ENCODE measurements at regions not wholly inside any gene's neighbourhood (a gene's known extent, or its start where the extent isn't known, plus 50 kb on each side); places are given as distances from the start of the nearest gene placed in this dataset.

DNA sequence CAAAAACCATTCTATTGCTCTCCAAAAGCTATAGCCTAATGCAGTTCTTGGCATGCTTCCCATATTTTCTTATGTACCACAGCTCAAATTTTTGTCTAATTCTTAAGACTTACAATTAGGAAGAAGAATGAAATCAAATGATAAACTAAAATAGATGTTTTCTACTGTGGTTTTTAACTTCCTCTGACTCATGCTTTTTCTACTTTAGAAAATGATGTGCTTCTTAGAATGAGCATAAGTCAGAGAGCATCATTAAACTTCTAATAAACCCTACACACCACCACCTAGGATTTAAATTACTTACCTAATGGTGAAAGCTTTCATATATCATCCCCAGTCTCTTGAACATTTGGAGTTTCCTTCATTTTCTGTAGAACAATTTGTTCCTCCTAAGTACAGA lies 217.0 kb upstream of the NDST3 start:
- no TSS peak for BruUV-seq (replicated peaks)
- DNase-seq (ENCODE audit: low read depth, low spot score) (no peak), ATAC-seq (no peak)
- in situ Hi-C loops (cut with HindIII; ENCODE audit: low pct_unique_long_range_greater_than_20kb, low sequenced_read_pairs) (no loop called here), intact Hi-C loops (cut with micrococcal nuclease; ENCODE audit: unreplicated experiment) (no loop called here)
- Histone ChIP-seq H3K9me3 (ENCODE audit: control insufficient read depth, insufficient read depth, low read depth, low read length) (no peaks in the 10 kb centered on the region), H3K4me1 (ENCODE audit: control insufficient read depth, insufficient read depth, low read length) (no peaks in the 10 kb centered on the region), H3K27me3 (ENCODE audit: control insufficient read depth, insufficient read depth, low read length) (no peaks in the 10 kb centered on the region), H3K27ac (ENCODE audit: low read length) (no peak overlapping the region), H3K4me3 (ENCODE audit: low read depth in 2 of 2, low read length in 2 of 2) (no peak overlapping the region), H3K36me3 (ENCODE audit: control insufficient read depth, insufficient read depth, low read length) (no peaks in the 10 kb centered on the region)
- CTCF ChIA-PET: no interaction called here
- POLR2A ChIA-PET: no interaction called here
- TF ChIP-seq, protein P1, sequence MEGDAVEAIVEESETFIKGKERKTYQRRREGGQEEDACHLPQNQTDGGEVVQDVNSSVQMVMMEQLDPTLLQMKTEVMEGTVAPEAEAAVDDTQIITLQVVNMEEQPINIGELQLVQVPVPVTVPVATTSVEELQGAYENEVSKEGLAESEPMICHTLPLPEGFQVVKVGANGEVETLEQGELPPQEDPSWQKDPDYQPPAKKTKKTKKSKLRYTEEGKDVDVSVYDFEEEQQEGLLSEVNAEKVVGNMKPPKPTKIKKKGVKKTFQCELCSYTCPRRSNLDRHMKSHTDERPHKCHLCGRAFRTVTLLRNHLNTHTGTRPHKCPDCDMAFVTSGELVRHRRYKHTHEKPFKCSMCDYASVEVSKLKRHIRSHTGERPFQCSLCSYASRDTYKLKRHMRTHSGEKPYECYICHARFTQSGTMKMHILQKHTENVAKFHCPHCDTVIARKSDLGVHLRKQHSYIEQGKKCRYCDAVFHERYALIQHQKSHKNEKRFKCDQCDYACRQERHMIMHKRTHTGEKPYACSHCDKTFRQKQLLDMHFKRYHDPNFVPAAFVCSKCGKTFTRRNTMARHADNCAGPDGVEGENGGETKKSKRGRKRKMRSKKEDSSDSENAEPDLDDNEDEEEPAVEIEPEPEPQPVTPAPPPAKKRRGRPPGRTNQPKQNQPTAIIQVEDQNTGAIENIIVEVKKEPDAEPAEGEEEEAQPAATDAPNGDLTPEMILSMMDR (IDR thresholded peaks at IDR 0.05): no peak
- TF ChIP-seq POLR2AphosphoS5 (IDR thresholded peaks at IDR 0.05; ENCODE audit: low read depth, low read length) (no peak), TCF7L2 (IDR thresholded peaks at IDR 0.05; ENCODE audit: low read depth, low read length) (no peak), SIN3A (IDR thresholded peaks at IDR 0.05; ENCODE audit: borderline replicate concordance, insufficient read depth, low read depth, low read length) (no peak)
- TF ChIP-seq, protein P2, sequence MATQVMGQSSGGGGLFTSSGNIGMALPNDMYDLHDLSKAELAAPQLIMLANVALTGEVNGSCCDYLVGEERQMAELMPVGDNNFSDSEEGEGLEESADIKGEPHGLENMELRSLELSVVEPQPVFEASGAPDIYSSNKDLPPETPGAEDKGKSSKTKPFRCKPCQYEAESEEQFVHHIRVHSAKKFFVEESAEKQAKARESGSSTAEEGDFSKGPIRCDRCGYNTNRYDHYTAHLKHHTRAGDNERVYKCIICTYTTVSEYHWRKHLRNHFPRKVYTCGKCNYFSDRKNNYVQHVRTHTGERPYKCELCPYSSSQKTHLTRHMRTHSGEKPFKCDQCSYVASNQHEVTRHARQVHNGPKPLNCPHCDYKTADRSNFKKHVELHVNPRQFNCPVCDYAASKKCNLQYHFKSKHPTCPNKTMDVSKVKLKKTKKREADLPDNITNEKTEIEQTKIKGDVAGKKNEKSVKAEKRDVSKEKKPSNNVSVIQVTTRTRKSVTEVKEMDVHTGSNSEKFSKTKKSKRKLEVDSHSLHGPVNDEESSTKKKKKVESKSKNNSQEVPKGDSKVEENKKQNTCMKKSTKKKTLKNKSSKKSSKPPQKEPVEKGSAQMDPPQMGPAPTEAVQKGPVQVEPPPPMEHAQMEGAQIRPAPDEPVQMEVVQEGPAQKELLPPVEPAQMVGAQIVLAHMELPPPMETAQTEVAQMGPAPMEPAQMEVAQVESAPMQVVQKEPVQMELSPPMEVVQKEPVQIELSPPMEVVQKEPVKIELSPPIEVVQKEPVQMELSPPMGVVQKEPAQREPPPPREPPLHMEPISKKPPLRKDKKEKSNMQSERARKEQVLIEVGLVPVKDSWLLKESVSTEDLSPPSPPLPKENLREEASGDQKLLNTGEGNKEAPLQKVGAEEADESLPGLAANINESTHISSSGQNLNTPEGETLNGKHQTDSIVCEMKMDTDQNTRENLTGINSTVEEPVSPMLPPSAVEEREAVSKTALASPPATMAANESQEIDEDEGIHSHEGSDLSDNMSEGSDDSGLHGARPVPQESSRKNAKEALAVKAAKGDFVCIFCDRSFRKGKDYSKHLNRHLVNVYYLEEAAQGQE (IDR thresholded peaks at IDR 0.05; ENCODE audit: insufficient read depth in 1 of 2, low read depth in 2 of 2, low read length in 1 of 2): no peak

DNA sequence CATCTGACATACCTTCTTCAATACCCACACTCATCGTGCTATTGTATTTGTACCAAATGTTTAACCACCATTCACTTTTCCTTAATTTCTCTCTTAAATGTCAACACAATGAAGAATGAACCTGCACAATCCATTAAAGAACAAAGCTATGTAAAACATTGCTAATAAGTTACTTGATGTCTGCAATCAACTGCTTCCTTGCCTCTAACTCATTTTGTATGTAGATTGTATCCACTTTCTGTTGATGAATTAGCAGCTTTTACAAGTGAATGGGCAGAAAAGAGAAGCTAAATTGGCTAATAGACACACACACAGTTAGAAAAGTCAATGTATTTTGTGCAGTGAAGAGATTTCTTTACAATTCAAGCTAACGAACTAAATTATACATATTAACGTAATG lies 212.5 kb upstream of the NDST3 start:
- no TSS peak for BruUV-seq (replicated peaks)
- no peak overlapping the region for H3K27ac ChIP-seq (ENCODE audit: low read length)
- no peaks in the 10 kb centered on the region for H3K4me1 ChIP-seq (ENCODE audit: control insufficient read depth, insufficient read depth, low read length)
- H3K36me3 ChIP-seq (ENCODE audit: control insufficient read depth, insufficient read depth, low read length): no peaks in the 10 kb centered on the region
- DNase-seq (ENCODE audit: low read depth, low spot score) (no peak), ATAC-seq (no peak)
- in situ Hi-C loops (cut with HindIII; ENCODE audit: low pct_unique_long_range_greater_than_20kb, low sequenced_read_pairs): no loop called here
- H3K4me3 ChIP-seq (ENCODE audit: low read depth in 2 of 2, low read length in 2 of 2): no peak overlapping the region
- CTCF ChIA-PET: no interaction called here
- H3K9me3 ChIP-seq (ENCODE audit: control insufficient read depth, insufficient read depth, low read depth, low read length): no peaks in the 10 kb centered on the region
- no peaks in the 10 kb centered on the region for H3K27me3 ChIP-seq (ENCODE audit: control insufficient read depth, insufficient read depth, low read length)
- POLR2A ChIA-PET: no interaction called here
- intact Hi-C loops (cut with micrococcal nuclease; ENCODE audit: unreplicated experiment): no loop called here
- TF ChIP-seq, protein P2 (IDR thresholded peaks at IDR 0.05; ENCODE audit: insufficient read depth in 1 of 2, low read depth in 2 of 2, low read length in 1 of 2): no peak
- TF ChIP-seq SIN3A (IDR thresholded peaks at IDR 0.05; ENCODE audit: borderline replicate concordance, insufficient read depth, low read depth, low read length): no peak
